Esophagus (tissue), 2 donors: ENCODE measurements at regions not wholly inside any gene's neighbourhood (a gene's known extent, or its start where the extent isn't known, plus 50 kb on each side); places are given as distances from the start of the nearest gene placed in this dataset.

Experiments used
- H3K27ac ChIP-seq, 2 donors: one replicate each; pipeline ENCODE4 v1.5.1; 2013; ENCODE audit warnings: low read depth in 2 of 2, mild to moderate bottlenecking in 2 of 2, inconsistent platforms in 1 of 2, low read length in 1 of 2, moderate library complexity in 1 of 2
- H3K27me3 ChIP-seq, 2 donors: one replicate each; pipeline ENCODE4 v1.6.1; 2013; ENCODE audit warnings: low read length in 2 of 2, control low read depth in 1 of 2, mild to moderate bottlenecking in 1 of 2; ENCODE audit not compliant: insufficient read depth in 2 of 2, control insufficient read depth in 1 of 2
- H3K36me3 ChIP-seq, 2 donors: one replicate each; pipeline ENCODE4 v1.6.1; 2013; ENCODE audit warnings: low read length in 1 of 2; ENCODE audit not compliant: control insufficient read depth in 2 of 2, insufficient read depth in 2 of 2
- H3K4me1 ChIP-seq, 2 donors: one replicate each; pipeline ENCODE4 v1.6.1; 2013; ENCODE audit warnings: low read length in 1 of 2; ENCODE audit not compliant: control insufficient read depth in 2 of 2, insufficient read depth in 2 of 2
- H3K4me3 ChIP-seq, 2 donors: one replicate each; pipeline ENCODE4 v1.5.1; 2013; ENCODE audit warnings: low read length in 2 of 2, mild to moderate bottlenecking in 2 of 2, low read depth in 1 of 2, moderate library complexity in 1 of 2
- H3K9me3 ChIP-seq, 2 donors: one replicate each; pipeline ENCODE4 v1.6.1; 2013; ENCODE audit warnings: mild to moderate bottlenecking in 2 of 2, low read depth in 1 of 2, low read length in 1 of 2, moderate library complexity in 1 of 2; ENCODE audit not compliant: control insufficient read depth in 2 of 2, insufficient read depth in 1 of 2
- WGBS, 2 donors: extraction: QIAGEN DNeasy Blood & Tissue Kit; methylation state at CpG; one replicate each; pipeline ENCODE4 v1.1.7; 2013; 5-methylcytosine and 5-hydroxymethylcytosine counted together
- donor health status: healthy with polysubstance abuse.
- donor health status: Bipolar disorder and iron deficiency.

DNA sequence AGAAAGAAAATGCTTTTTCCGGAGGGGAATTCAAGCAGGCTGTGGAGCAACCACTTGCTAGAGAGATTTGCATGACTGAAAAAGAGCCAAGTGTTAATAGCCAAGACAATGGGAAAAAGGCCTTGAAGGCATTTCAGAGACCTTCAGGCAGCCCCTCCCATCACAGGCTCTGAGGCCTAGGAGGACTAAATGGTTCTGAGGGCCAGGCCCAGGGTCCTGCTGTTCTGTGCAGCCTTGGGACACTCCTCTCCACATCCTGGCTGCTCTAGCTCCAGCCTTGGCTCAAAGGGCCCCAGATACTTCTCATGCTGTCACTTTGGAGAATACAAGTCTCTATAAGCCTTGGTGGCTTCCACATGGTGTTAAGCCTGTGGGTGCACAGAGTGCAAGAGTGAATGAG is 81.8 kb downstream of the B3GNT2 start:
- Histone ChIP-seq H3K36me3 (no peaks in the 10 kb centered on the region), H3K4me3 (no peak overlapping the region), H3K27me3 (no peaks in the 10 kb centered on the region), H3K4me1 (no peaks in the 10 kb centered on the region), H3K9me3 (peaks cover 3 to 6% of the 10 kb centered on the region in 2 donors), H3K27ac (no peak overlapping the region)
- 95 to 96% methylated on average over 1 of the region's 1 CpG for WGBS, 2 donors
